ENCODE measurements at regions not wholly inside any gene's neighbourhood (a gene's known extent, or its start where the extent isn't known, plus 50 kb on each side); places are given as distances from the start of the nearest gene placed in this dataset.

DNA sequence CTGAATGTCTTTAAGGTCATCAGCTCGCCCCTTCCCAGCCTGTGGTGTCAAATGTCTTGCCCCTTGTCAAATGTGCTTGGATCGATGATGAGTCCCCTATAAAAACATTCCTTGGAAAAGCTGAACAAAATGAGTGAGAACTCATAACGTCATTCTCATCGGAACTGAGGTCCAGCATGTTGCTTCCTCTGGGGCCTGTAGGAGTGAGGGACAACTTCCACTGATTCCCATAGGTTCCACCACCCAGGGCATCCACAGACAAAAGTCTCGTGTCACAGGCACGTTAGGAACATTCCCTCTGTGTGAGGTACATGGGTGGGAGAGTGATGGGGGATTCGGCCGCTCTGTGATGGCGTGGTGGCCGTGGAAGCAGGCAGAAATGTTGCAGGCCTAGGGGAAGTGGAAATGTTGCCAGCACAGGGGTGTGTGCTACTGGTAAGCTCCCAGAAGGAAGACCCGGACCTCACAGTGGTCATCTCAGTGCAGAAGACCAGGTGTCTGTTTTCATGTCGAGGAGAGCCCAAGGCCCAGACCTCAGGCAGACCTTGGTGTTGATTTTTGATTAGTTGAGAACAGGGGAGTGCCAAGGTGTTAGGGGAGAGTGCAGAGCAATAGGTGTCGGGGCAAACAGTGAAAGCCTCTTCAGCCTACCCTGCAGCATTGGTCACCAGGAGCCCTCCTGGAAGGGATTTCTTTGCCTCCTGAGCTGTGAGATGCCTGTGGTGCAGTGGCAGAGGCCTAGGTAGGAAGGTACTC, 96.8 kb downstream of the SNRPN start:
- TF ChIP-seq, protein P1, sequence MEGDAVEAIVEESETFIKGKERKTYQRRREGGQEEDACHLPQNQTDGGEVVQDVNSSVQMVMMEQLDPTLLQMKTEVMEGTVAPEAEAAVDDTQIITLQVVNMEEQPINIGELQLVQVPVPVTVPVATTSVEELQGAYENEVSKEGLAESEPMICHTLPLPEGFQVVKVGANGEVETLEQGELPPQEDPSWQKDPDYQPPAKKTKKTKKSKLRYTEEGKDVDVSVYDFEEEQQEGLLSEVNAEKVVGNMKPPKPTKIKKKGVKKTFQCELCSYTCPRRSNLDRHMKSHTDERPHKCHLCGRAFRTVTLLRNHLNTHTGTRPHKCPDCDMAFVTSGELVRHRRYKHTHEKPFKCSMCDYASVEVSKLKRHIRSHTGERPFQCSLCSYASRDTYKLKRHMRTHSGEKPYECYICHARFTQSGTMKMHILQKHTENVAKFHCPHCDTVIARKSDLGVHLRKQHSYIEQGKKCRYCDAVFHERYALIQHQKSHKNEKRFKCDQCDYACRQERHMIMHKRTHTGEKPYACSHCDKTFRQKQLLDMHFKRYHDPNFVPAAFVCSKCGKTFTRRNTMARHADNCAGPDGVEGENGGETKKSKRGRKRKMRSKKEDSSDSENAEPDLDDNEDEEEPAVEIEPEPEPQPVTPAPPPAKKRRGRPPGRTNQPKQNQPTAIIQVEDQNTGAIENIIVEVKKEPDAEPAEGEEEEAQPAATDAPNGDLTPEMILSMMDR (IDR thresholded peaks at IDR 0.05) = no peak
- intact Hi-C loops (cut with DNase I) = no loop called here
- Histone ChIP-seq H3K27me3 (no peaks in the 10 kb centered on the region), H3K27ac (no peak overlapping the region), H3K4me3 (no peak overlapping the region), H3K9me3 (peaks cover 7% of the 10 kb centered on the region), H3K36me3 (no peaks in the 10 kb centered on the region), H3K4me1 (no peaks in the 10 kb centered on the region), H3K9ac (ENCODE audit: low read depth in 2 of 2, low read length in 2 of 2) (no peak overlapping the region)
- no peak for DNase-seq

DNA sequence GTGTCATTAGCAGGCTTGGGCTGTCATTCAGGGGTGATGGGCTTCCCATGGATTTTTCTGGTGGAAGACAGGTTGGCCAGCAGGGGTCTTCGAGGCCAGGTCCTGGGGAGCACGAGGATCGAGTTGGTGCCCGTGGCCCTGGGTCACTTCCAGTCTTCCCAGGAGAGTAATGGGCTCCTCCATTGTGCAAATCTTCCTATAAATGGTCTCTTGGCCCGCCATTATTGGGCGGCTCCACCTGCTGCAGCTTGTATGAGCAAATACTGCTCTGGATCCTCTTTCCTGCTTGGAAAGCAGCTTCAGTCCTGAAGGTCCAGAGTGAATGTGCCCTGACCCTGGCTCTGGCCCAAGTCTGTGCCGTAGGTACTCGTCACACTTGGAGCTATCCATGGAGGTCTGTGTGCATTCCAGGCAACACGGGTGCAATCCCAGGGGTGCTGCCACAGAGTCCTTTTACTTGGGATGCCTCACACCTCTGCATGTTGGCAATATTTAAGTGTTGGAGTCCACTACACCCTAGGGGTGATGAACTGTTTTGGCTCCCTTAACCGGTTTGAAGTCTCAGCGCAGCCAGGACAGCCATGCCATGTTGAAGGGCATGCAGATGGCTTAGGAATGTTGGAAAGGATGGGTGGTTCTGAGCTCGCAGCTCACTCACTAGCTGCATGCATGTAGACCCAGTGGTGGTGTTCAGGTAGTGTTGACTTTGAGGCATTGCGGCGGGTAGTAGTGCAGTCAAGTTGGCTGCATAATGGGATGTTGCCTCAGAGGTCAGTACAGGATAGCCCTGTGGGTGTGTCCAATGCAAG, 97.6 kb downstream of the SNRPN start:
- Histone ChIP-seq H3K9me3 (peaks cover 8% of the 10 kb centered on the region), H3K4me1 (no peaks in the 10 kb centered on the region), H3K4me3 (no peak overlapping the region), H3K27me3 (no peaks in the 10 kb centered on the region), H3K9ac (ENCODE audit: low read depth in 2 of 2, low read length in 2 of 2) (no peak overlapping the region), H3K27ac (no peak overlapping the region), H3K36me3 (no peaks in the 10 kb centered on the region)
- TF ChIP-seq, protein P1 (IDR thresholded peaks at IDR 0.05) = no peak
- intact Hi-C loops (cut with DNase I) = no loop called here
- DNase-seq = no peak

DNA sequence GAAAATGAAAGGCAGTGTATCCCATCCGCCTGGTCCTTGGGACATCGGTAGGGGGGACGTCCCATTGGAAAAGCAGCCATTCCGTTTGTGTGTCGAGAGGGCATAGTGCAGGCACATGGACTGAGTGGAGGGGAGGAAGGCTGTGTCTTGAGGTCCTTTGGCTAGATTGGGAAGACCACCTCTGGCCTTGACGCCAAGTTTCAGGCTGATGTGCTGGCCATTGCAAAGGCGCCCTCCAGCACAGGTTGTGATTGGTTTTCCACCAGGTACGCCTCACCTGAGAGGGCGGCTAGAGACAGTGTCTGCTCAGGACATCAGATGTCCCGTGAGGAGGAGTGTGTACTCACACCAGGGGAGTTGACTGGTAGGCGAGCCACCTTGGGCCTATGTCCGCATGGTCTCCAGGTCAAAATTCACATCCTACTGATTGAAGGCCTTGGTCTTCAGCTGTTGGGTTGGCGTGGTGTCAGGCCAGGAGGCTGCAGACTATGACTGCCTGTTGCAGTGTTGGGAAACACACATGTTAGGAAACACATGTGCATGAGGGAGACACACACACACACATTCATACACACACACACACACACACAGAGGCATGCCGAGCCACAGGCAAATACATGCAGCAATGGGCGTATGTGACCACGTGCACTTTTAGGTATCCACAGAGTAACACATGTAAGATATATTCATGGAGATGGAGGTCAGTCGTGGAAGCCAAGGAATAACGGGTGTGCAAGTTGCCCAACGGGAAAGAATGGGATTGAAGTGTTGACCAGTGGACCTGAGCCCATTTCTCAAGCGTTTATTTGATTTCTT, 98.4 kb downstream of the SNRPN start:
- H3K27me3 ChIP-seq = no peaks in the 10 kb centered on the region
- peaks cover 8% of the 10 kb centered on the region for H3K9me3 ChIP-seq
- TF ChIP-seq, protein P1 (IDR thresholded peaks at IDR 0.05) = no peak
- no peak overlapping the region for H3K27ac ChIP-seq
- DNase-seq = peak; percentile 7
- no peaks in the 10 kb centered on the region for H3K4me1 ChIP-seq
- H3K36me3 ChIP-seq = no peaks in the 10 kb centered on the region
- no peak overlapping the region for H3K9ac ChIP-seq (ENCODE audit: low read depth in 2 of 2, low read length in 2 of 2)
- intact Hi-C loops (cut with DNase I) = no loop called here
- H3K4me3 ChIP-seq = no peak overlapping the region

DNA sequence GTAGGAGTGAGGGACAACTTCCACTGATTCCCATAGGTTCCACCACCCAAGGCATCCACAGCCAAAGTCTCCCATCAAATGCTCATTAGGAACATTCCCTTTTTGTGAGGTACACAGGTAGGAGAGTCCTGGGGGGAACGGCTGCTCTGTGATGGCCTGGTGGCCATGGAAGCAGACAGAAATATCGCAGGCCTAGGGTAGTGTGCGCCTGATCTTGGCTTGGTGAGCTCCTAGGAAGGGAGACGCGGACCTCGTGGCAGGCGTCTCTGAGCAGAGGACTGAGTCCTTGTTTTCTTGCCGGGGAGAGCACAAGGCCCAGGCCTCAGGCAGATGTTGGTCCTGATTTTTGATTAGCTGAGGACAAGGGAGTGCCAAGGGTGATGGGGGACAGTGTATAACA, 99.5 kb downstream of the SNRPN start:
- intact Hi-C loops (cut with DNase I) = no loop called here
- H3K36me3 ChIP-seq = no peaks in the 10 kb centered on the region
- TF ChIP-seq, protein P1 (IDR thresholded peaks at IDR 0.05) = no peak
- no peaks in the 10 kb centered on the region for H3K27me3 ChIP-seq
- H3K27ac ChIP-seq = no peak overlapping the region
- H3K9me3 ChIP-seq = peaks cover 8% of the 10 kb centered on the region
- no peak for DNase-seq
- no peak overlapping the region for H3K9ac ChIP-seq (ENCODE audit: low read depth in 2 of 2, low read length in 2 of 2)
- H3K4me3 ChIP-seq = no peak overlapping the region
- H3K4me1 ChIP-seq = no peaks in the 10 kb centered on the region

DNA sequence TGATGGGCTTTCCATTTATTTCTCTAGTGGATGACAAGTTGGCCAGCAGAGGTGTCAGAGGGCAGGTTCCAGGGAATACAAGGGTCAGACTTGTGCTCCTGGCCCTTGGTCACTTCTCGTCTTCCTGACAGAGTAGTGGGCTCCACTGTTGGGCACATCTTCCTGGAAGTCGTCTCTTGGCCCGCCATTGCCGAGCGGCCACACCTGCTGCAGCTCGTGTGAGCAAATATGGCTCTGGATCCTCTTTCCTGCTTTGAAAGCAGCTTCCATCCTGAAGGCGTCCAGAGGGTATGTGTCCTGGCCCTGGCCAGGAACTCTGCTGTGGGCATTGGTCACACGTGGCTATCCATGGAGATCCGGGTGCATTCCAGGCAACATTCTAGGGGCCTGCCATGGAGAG, 100.2 kb downstream of the SNRPN start:
- H3K27ac ChIP-seq = no peak overlapping the region
- H3K4me1 ChIP-seq = no peaks in the 10 kb centered on the region
- H3K27me3 ChIP-seq = no peaks in the 10 kb centered on the region
- intact Hi-C loops (cut with DNase I) = no loop called here
- H3K36me3 ChIP-seq = no peaks in the 10 kb centered on the region
- no peak for DNase-seq
- TF ChIP-seq, protein P1 (IDR thresholded peaks at IDR 0.05) = no peak
- H3K4me3 ChIP-seq = no peak overlapping the region
- H3K9me3 ChIP-seq = peaks cover 14% of the 10 kb centered on the region
- H3K9ac ChIP-seq (ENCODE audit: low read depth in 2 of 2, low read length in 2 of 2) = no peak overlapping the region
